ENCODE measurements at regions not wholly inside any gene's neighbourhood (a gene's known extent, or its start where the extent isn't known, plus 50 kb on each side); places are given as distances from the start of the nearest gene placed in this dataset.
A peak's percentile ranks its signal among the peaks of the same experiment; 100 is the strongest.

DNA sequence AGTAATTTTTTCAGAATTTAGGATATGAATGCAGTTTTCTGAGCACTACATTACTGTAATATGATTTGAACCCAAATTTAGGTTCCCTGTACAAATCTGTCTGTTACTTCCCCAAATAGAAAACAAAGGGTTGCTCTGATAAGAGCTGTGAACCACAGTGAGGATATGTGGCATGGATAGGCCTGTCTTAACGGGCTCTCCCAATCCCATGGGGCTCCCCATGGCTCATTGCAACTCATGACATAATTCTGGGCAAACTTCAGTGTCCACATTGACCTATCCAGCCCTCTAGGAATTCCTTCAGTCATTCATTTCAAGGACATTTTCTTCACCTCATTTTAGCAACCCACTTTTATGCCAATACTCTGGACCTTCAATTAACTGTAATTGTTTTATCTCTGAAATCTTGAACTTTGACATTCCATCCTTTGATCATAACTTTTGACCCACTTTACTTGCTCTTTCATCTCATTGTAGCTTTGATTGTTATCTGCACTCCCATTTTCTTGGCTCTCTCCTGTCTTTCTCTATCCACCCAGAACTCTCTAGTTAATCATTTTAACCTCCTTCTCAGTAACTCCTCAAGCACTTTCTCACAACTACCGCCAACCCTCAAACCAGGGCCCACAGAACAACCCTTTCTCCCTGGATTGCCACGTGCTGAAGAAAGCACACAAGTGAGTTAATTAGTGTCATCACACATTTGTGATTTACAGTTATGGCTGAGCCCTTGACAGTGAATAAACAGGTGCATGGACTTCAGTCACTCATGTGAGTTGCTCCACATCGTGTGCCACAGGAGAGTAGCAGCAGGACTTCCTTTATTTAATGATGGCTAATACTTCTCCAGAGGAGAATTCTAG is 94.9 kb upstream of the AADACL2 start:
- no peak overlapping the region for H3K27ac ChIP-seq (ENCODE audit: low read depth in 1 of 2, low read length in 1 of 2)
- no peak overlapping the region for H3K9ac ChIP-seq (ENCODE audit: insufficient read depth in 1 of 2, low read length in 2 of 2)
- DNase-seq = peak in 2 of 3 donors; percentile 43 to 46
- H3K27me3 ChIP-seq (ENCODE audit: control insufficient read depth in 3 of 3, insufficient read depth in 3 of 3, low read length in 2 of 3) = no peaks in the 10 kb centered on the region
- 46 to 53% methylated on average over 4 of the region's 4 CpGs for WGBS, 2 donors
- H3K36me3 ChIP-seq (ENCODE audit: control insufficient read depth in 4 of 4, insufficient read depth in 4 of 4, low read length in 4 of 4) = no peaks in the 10 kb centered on the region
- H3K4me1 ChIP-seq (ENCODE audit: control insufficient read depth in 5 of 5, insufficient read depth in 5 of 5, low read length in 5 of 5) = peaks cover 0 to 8% (median 6%) of the 10 kb centered on the region in 5 donors
- ATAC-seq (ENCODE audit: insufficient read depth, low FRiP score) = no peak
- TF ChIP-seq, protein P1, sequence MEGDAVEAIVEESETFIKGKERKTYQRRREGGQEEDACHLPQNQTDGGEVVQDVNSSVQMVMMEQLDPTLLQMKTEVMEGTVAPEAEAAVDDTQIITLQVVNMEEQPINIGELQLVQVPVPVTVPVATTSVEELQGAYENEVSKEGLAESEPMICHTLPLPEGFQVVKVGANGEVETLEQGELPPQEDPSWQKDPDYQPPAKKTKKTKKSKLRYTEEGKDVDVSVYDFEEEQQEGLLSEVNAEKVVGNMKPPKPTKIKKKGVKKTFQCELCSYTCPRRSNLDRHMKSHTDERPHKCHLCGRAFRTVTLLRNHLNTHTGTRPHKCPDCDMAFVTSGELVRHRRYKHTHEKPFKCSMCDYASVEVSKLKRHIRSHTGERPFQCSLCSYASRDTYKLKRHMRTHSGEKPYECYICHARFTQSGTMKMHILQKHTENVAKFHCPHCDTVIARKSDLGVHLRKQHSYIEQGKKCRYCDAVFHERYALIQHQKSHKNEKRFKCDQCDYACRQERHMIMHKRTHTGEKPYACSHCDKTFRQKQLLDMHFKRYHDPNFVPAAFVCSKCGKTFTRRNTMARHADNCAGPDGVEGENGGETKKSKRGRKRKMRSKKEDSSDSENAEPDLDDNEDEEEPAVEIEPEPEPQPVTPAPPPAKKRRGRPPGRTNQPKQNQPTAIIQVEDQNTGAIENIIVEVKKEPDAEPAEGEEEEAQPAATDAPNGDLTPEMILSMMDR (IDR thresholded peaks at IDR 0.05; ENCODE audit: control extremely low read depth, extremely low read depth) = no peak
- H3K9me3 ChIP-seq (ENCODE audit: control insufficient read depth in 4 of 4, insufficient read depth in 3 of 4, low read length in 3 of 4) = no peaks in the 10 kb centered on the region
- H3K4me3 ChIP-seq = no peak overlapping the region

GRCh38 chr3:151635905-151636304 is 97.8 kb upstream of the AADACL2 start:
- Histone ChIP-seq H3K36me3 (ENCODE audit: control insufficient read depth in 4 of 4, insufficient read depth in 4 of 4, low read length in 4 of 4) (no peaks in the 10 kb centered on the region), H3K4me1 (ENCODE audit: control insufficient read depth in 5 of 5, insufficient read depth in 5 of 5, low read length in 5 of 5) (peaks cover 0 to 25% (median 15%) of the 10 kb centered on the region in 5 donors), H3K9me3 (ENCODE audit: control insufficient read depth in 4 of 4, insufficient read depth in 3 of 4, low read length in 3 of 4) (no peaks in the 10 kb centered on the region), H3K27ac (ENCODE audit: low read depth in 1 of 2, low read length in 1 of 2) (no peak overlapping the region), H3K4me3 (no peak overlapping the region), H3K27me3 (ENCODE audit: control insufficient read depth in 3 of 3, insufficient read depth in 3 of 3, low read length in 2 of 3) (no peaks in the 10 kb centered on the region), H3K9ac (ENCODE audit: insufficient read depth in 1 of 2, low read length in 2 of 2) (no peak overlapping the region)
- ATAC-seq (ENCODE audit: insufficient read depth, low FRiP score) = no peak
- TF ChIP-seq, protein P1 (IDR thresholded peaks at IDR 0.05; ENCODE audit: control extremely low read depth, extremely low read depth) = no peak
- DNase-seq = no peak
- WGBS, 2 donors = 88 to 96% methylated on average over 3 of the region's 3 CpGs

DNA sequence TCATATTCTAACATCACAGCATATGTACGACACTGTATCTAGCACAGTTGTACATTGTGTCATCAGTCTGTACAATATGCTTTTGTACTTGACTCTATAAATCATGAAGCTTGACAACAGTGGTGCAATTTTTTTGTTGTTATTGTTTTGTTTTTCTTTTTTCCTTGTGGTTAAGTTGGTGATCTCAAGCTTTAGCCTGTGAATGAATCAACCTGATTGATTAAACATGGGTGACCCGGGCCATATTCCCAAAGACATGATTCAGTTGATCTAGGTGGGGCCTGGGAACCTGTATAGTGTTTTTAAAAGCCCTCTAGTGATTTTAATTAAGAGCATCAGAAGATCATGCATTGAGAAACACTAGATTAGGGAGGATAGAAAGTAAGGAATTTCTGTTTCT is 101.8 kb upstream of the AADACL2 start:
- no peaks in the 10 kb centered on the region for H3K36me3 ChIP-seq (ENCODE audit: control insufficient read depth in 4 of 4, insufficient read depth in 4 of 4, low read length in 4 of 4)
- ATAC-seq (ENCODE audit: insufficient read depth, low FRiP score) (no peak), DNase-seq (no peak)
- no peak overlapping the region for H3K9ac ChIP-seq (ENCODE audit: insufficient read depth in 1 of 2, low read length in 2 of 2)
- WGBS, 2 donors = 81 to 90% methylated on average over 2 of the region's 2 CpGs
- TF ChIP-seq, protein P1 (IDR thresholded peaks at IDR 0.05; ENCODE audit: control extremely low read depth, extremely low read depth) = no peak
- H3K9me3 ChIP-seq (ENCODE audit: control insufficient read depth in 4 of 4, insufficient read depth in 3 of 4, low read length in 3 of 4) = no peaks in the 10 kb centered on the region
- H3K27ac ChIP-seq (ENCODE audit: low read depth in 1 of 2, low read length in 1 of 2) = no peak overlapping the region
- no peak overlapping the region for H3K4me3 ChIP-seq
- peaks cover 0 to 20% (median 8%) of the 10 kb centered on the region in 5 donors for H3K4me1 ChIP-seq (ENCODE audit: control insufficient read depth in 5 of 5, insufficient read depth in 5 of 5, low read length in 5 of 5)
- no peaks in the 10 kb centered on the region for H3K27me3 ChIP-seq (ENCODE audit: control insufficient read depth in 3 of 3, insufficient read depth in 3 of 3, low read length in 2 of 3)

Measured in lung (tissue), 11 donors.